Ammon's horn (tissue), 1 donor: ENCODE measurements at regions not wholly inside any gene's neighbourhood (a gene's known extent, or its start where the extent isn't known, plus 50 kb on each side); places are given as distances from the start of the nearest gene placed in this dataset.
A peak's percentile ranks its signal among the peaks of the same experiment; 100 is the strongest.

Experiments
- DNase-seq: peaks from one replicate; pipeline ENCODE4 v3.0.0-alpha.2; 2016; ENCODE audit warnings: low spot score

DNA sequence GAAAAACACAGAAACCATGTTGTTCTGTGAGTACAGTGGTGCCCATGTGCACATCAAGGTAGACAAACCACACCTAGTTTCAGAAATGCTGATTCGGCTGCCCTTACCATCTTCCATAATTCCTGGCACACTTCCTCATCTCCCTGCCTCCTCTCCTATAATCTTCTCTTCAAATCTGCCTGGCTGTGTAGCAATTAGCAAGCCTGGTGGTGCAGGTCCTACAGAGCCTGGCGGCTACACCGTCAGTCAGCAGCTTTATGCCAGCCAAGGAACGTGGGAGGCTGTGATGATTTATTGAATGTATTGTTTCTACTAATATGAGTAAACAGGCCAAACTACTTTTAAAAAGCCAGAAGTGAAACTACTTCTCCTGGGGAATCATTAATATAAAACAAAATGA lies 106.8 kb downstream of the SEMA6D start:
- no peak for DNase-seq

DNA sequence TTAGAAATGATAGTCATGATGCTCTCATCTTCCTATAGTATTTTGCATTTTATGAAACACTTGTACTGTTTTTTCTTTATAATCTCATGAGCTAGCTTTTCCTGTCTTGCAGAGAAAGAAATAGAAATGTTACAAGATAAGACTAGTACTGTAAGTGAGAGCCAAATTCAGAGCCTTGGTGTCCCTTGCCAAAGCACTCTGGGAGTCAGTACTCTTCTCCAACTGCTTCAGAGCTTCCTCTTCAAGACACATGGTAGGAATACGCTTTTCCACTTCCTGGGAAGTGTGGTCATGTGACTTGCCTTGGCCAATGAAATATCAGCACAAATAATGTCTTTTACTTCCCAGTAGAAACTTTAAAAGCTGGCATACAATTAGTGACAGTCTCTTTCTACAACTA lies 112.4 kb downstream of the SEMA6D start:
- no peak for DNase-seq

GRCh38 chr15:47834093-47834492 lies 116.8 kb downstream of the SEMA6D start:
- DNase-seq, result no peak

DNA sequence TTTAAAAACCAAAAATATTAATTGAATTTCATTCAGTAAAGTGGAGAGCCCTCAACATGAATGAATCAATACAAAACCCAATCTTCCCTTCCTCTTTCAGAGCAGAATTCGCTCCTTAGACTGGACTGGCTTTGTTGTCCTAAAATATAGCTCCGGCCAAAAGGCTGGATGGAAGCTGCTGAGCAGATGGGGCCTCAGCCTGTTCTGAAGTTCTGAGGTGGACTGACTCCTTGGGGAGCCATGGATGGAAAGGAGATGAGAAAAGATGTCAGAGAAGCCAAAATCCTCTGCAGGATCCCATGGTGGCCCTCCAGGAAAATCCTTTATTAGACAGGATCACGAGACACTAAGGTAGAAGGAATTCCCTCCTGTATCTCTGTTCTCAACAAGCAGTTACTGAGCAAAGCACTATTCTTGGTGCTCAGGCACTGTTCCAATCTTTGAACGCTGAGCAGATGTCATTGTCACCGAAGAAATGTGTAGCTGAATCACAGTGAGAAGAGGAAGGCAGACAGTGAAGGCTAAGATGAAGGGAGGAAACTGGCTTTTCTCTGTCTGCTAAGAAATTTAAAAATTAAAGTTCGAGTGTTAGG lies 122.0 kb downstream of the SEMA6D start:
- peak; percentile 56 for DNase-seq

GRCh38 chr15:47843124-47843663 lies 125.9 kb downstream of the SEMA6D start:
- DNase-seq, result no peak

DNA sequence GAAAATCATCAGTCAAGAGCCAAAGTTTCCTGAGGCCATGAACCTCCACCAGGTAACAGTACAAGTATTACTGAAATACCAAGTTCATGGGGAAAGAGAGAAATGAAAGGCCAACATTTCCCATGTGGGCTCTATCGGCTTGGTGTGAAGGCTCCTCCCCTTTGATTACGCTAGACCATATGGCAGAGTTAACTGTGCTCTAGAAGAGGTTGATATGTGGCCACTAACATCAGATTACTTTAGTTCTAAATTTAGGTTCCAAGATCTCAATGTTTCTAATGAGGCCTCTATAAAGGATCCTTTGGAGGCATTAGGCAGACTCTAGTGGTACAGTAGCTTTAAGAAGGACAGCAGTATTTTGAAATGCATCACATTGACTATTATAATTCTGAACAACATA lies 127.1 kb downstream of the SEMA6D start:
- DNase-seq, result no peak

- DNase-seq, result peak; percentile 75
Measured at GRCh38 chr15:47846128-47846868, 129.0 kb downstream of the SEMA6D start.

DNA sequence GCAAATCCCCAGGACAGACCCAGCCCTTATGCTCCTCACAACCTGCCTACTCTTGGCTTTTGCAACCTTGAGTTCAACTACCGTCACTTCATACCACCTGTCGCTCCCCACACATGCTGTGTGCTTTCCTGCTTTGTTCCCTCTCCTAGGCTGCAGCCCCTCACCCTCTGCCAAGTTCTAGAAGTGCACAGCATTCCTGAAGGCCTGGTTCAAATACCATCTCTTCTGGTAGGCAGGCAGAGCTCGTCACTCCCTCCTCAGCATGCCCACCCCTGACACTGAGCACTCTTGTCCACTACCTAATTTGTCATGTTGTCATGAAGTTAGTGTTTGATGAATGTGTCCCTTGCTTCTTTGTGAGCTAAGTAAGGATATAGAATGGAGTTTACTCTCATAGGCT lies 129.6 kb downstream of the SEMA6D start:
- no peak for DNase-seq

GRCh38 chr15:47856071-47856470 lies 138.8 kb downstream of the SEMA6D start:
- DNase-seq, result no peak

DNA sequence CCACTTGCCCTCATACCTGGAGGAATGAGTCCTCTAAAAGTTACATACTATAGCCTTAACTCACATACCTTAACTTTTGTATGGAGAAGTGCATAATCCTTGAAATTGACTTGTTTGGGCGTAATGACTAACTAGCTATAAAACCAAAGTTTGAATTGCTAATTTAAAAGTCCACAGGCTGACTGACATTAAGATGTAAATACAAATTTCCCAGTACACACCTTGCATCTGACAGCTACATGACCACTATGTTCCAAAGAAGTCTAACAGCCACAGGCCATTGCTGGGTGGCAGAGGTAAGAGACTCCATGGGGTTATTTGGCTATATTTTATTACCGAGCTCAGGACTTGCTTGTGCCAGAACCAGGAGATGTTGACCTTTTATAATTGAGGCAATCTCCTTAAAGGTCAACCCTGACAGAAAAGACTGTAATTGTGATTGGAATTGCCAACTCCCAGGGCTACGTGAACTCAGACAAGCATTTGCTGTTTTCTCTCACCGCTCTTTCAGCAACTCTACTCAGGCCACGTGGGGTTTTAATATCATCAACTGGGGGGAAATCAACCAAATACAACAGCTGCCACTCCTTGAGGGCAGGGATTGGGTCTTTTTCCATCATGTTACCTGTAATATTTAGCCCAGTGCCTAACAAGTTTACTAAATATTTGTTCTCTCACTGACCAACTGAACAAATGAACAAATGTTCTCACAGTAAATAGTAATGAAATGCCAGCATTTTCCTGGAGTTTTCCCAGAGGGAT lies 139.9 kb downstream of the SEMA6D start:
- DNase-seq, result no peak

GRCh38 chr15:47857776-47858167 lies 140.5 kb downstream of the SEMA6D start:
- no peak for DNase-seq

- DNase-seq, result no peak
Measured at GRCh38 chr15:47861111-47861903, 144.0 kb downstream of the SEMA6D start.

GRCh38 chr15:47862402-47862801 lies 145.1 kb downstream of the SEMA6D start:
- DNase-seq, result no peak

DNA sequence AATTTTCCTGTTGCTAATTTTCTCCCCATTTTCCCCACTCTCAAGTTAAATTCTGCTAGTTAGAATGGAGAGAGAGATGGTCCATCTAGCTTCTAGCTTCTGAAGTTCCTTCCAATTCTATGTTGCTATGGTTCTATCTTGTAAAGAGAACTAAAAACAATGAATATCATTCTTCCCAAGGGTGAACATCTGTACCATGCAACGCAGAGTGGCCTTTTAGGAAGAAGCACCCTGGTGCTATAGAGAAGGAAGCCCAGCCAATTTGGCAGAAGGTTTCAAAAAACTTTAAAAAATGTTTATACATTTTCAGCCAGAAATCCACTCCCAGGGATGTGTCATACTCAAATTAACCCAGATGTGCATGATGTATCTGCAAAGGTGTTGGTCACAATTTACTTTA lies 149.1 kb downstream of the SEMA6D start:
- DNase-seq, result no peak

GRCh38 chr15:47870300-47870955 lies 153.1 kb downstream of the SEMA6D start:
- DNase-seq, result no peak

- DNase-seq, result peak; percentile 34
Measured at GRCh38 chr15:47870956-47871625, 153.8 kb downstream of the SEMA6D start.

DNA sequence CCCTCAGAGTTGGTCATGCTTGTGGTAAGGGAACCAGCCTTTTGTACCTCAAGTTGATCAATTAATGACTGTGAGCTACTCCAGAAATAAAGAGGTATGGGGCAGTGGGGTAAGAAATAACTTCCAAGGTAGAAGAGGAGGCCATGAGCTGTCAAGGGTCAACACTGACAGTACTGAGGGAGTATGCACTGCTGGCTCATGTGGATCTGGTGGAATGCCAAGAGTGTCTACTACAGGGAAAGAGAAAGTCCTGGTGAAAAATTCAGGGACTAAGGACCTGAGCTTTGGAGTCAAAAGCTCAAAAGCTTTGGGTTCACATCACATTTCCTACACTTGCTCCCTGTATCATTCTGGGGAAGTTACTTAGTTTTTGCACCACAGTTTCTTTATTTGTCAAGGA lies 154.9 kb downstream of the SEMA6D start:
- DNase-seq, result no peak

DNA sequence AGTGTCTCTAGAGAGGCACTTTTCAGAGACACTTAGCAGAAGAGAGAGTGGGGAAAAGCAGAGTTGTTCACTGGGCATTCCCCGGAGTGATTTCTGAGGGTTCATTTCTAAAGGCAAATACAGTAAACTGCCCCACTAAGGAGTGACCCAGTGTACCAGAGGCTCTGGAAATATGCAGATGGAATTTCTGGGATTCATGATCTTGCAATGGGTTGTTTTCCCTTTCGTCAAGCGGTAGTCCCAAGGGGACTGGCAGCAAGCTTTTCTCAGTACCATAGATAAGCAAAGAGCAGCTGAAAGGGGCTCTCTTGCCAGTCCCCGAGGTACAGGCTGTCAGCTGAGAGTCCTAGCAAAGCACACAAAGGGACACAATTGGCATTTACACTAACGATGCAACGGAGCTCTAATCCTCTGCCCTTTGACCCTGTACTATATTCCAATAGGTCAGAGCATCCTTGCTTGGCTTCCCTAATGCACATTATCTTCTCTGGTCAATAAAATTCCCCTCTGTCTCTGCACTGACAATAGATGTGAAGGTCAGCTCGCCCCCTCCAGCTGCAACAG lies 155.6 kb downstream of the SEMA6D start:
- no peak for DNase-seq

DNA sequence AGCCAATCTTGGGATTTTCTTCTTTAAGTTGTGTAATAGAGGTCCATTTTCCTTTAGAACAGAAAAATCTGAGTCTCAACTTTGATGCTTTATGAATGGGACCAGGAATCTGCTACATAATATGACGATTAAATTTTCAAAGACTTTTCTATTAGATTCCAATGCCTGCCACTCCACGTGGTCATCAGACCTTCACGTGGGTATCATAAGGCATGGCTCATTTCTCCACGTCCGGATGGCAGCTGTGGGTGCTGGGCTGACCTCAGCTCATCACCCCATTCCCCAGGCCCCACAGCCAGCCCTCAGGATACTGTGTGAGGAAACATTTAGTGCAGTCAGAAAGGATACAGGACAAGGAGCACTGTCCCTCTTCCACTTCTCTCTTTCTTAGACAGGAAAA lies 159.7 kb downstream of the SEMA6D start:
- no peak for DNase-seq

DNA sequence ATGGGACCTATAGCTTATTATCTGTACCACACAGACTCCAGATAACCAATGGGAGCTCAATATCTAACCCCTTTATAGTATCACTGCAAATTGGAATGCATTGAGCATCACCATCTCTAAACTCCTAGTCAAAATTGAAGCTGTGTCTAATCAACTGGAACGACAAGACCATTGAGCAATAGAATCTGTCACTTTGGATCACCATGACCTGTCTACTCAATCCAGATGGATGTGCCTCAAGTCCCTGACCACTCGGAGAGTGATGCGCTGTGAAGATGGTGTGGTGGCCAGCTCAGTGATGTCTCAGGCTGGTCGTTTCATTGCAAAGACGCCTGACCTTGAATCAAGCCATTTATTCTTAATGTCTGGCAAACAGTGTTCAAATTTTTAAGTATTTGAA lies 160.5 kb downstream of the SEMA6D start:
- DNase-seq, result no peak

DNA sequence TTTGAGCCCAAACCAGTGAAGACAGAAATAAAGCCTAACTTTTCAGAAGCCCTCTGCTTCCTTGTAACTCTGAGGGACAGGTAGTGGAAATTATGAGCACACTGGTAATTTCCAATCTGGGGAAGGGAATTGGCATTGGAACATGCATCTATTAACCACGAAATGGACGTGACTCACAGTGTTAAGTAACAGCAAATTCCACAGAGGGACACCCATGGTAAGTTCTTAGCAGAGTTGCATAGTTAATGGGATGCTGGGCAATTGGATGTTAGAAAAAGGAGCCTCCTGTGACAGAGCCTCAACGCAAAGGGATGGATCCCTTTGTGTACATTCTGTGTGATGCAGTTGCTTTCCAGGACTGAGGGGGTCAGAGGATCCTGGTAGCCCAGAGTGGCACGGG lies 168.6 kb downstream of the SEMA6D start:
- no peak for DNase-seq
